BJ (cell line): ENCODE measurements at regions not wholly inside any gene's neighbourhood (a gene's known extent, or its start where the extent isn't known, plus 50 kb on each side); places are given as distances from the start of the nearest gene placed in this dataset.

Experiments used
- CTCF ChIA-PET: fragments of 350-600 bp; formaldehyde crosslinking; extraction: SDS; loops from one replicate; lab custom pipeline; 2021; ENCODE audit warnings: antibody characterized with exemption, inconsistent platforms; lab: Yijun Ruan, JAX
- POLR2A ChIA-PET: fragments of 300-600 bp; sonication (Branson Sonifier 250); formaldehyde crosslinking; extraction: SDS; loops from one replicate; lab custom pipeline; 2021; ENCODE audit warnings: antibody characterized with exemption; lab: Charles Lee
- DNase-seq: peaks from one replicate; pipeline ENCODE4 v3.0.0-alpha.2; 2011; ENCODE audit warnings: low read depth
- H3K27me3 ChIP-seq: 2 replicates; pipeline ENCODE4 v1.6.0; 2011; ENCODE audit warnings: low read length; ENCODE audit not compliant: control insufficient read depth, insufficient read depth
- H3K36me3 ChIP-seq: 2 replicates; pipeline ENCODE4 v1.5.1; 2011; ENCODE audit warnings: low read length; ENCODE audit not compliant: control insufficient read depth, insufficient read depth
- H3K4me3 ChIP-seq: 2 replicates; pipeline ENCODE4 v1.5.1; 2011; ENCODE audit warnings: low read depth, mild to moderate bottlenecking, control low read depth, low read length
- TF ChIP-seq, protein P1 (sequence below): IDR thresholded peaks from 2 replicates; pipeline ENCODE4 v1.5.1; 2011; ENCODE audit warnings: low read depth, mild to moderate bottlenecking, control low read depth, inconsistent platforms, low read length, moderate library complexity; ENCODE audit not compliant: insufficient read depth

GRCh38 chr15:96122077-96123027 lies 208.1 kb upstream of the NR2F2 start:
- H3K36me3 ChIP-seq, result no peaks in the 10 kb centered on the region
- ChIA-PET POLR2A (interaction anchor here (0.6 kb wide), 1 partner anchor 205 kb away, joined by 3 read pairs; no protein-coding TSS in a partner anchor), CTCF (interaction anchor here (0.6 to 1.0 kb wide), 3 partner anchors 11 to 450 kb away, joined by 3 read pairs; no protein-coding TSS in a partner anchor)

DNA sequence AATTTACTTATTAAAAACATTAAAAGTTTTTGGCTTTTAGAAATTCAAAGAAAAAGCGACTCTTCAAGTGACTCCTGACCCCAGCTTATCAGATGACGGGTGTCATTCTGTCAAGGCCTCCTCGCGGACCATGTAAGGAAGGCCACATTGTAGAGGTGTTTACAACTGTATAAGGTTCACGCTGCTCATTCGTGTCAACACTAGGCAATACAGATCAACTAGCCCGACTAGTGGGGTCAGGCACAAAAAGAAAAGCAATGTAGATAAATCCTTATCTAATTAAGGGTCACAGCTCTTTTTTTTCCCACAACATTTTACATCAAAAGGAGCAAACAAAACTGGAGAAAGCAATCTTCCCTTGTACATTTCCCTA lies 207.5 kb upstream of the NR2F2 start:
- ChIA-PET POLR2A (no interaction called here), CTCF (interaction anchor here (0.6 to 1.0 kb wide), 2 partner anchors 12 to 241 kb away, joined by 3 read pairs; no protein-coding TSS in a partner anchor)
- Histone ChIP-seq H3K36me3 (no peaks in the 10 kb centered on the region), H3K4me3 (no peak overlapping the region), H3K27me3 (no peaks in the 10 kb centered on the region)
- TF ChIP-seq, protein P1, sequence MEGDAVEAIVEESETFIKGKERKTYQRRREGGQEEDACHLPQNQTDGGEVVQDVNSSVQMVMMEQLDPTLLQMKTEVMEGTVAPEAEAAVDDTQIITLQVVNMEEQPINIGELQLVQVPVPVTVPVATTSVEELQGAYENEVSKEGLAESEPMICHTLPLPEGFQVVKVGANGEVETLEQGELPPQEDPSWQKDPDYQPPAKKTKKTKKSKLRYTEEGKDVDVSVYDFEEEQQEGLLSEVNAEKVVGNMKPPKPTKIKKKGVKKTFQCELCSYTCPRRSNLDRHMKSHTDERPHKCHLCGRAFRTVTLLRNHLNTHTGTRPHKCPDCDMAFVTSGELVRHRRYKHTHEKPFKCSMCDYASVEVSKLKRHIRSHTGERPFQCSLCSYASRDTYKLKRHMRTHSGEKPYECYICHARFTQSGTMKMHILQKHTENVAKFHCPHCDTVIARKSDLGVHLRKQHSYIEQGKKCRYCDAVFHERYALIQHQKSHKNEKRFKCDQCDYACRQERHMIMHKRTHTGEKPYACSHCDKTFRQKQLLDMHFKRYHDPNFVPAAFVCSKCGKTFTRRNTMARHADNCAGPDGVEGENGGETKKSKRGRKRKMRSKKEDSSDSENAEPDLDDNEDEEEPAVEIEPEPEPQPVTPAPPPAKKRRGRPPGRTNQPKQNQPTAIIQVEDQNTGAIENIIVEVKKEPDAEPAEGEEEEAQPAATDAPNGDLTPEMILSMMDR, result no peak
- no peak for DNase-seq

More at GRCh38 chr15:96122077-96123027, 208.1 kb upstream of the NR2F2 start:
- Histone ChIP-seq H3K4me3 (no peak overlapping the region), H3K27me3 (no peaks in the 10 kb centered on the region)
- no peak for DNase-seq
- TF ChIP-seq, protein P1, result no peak

DNA sequence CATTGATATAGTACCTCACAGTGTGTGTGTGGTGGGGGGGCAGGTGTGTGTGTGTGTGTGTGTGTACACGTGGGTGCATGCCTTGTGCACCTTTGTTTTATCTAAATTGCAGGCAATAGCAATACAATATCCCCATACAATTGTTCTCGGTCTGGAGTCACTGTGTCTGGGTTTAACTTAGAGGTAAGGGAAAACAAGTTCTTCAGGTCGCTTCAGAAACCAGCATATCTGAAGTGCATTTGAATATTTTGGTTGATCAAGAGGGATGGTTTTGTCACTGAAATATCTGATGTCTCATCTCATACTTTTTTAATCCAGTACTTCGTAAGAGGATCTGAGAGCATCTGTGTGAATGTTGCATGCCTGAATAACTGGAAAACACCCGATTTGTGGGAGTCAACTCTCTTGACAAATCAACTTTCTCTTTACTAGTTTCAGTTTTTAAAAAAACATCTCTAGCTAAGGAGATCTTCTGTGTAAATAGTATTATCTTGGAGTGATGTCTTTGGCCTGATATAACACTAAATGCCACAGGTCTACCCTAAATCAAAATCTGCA lies 206.8 kb upstream of the NR2F2 start:
- H3K4me3 ChIP-seq, result no peak overlapping the region
- TF ChIP-seq, protein P1, result no peak
- DNase-seq, result no peak
- H3K36me3 ChIP-seq, result no peaks in the 10 kb centered on the region
- H3K27me3 ChIP-seq, result no peaks in the 10 kb centered on the region
- ChIA-PET POLR2A (no interaction called here), CTCF (interaction anchor here (1.0 to 1.3 kb wide), 2 partner anchors 12 to 203 kb away, joined by 3 read pairs; no protein-coding TSS in a partner anchor)

DNA sequence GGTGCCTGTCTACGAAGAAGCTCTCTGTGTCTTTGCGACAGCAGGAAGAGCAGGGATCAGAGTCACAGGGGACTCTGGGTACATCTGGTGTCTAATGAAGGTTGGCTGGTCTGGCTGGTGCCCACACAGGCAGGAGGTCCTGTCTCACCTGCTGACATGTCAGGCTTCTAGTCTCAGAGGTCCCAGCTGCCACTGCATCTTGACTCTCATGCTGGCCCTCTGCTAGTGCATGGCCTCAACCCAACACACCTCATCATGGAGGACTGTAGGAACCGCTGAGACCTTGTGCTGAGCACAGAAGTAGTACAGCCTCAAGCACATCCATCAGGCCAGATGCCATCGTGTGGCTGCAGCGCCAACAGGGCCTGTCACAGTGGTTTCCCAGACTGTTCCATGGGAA lies 206.1 kb upstream of the NR2F2 start:
- H3K27me3 ChIP-seq, result no peaks in the 10 kb centered on the region
- DNase-seq, result no peak
- no peaks in the 10 kb centered on the region for H3K36me3 ChIP-seq
- TF ChIP-seq, protein P1, result no peak
- ChIA-PET CTCF (interaction anchor here (0.6 to 1.3 kb wide), 2 partner anchors 202 to 864 kb away, joined by 3 read pairs; no protein-coding TSS in a partner anchor), POLR2A (no interaction called here)
- no peak overlapping the region for H3K4me3 ChIP-seq

DNA sequence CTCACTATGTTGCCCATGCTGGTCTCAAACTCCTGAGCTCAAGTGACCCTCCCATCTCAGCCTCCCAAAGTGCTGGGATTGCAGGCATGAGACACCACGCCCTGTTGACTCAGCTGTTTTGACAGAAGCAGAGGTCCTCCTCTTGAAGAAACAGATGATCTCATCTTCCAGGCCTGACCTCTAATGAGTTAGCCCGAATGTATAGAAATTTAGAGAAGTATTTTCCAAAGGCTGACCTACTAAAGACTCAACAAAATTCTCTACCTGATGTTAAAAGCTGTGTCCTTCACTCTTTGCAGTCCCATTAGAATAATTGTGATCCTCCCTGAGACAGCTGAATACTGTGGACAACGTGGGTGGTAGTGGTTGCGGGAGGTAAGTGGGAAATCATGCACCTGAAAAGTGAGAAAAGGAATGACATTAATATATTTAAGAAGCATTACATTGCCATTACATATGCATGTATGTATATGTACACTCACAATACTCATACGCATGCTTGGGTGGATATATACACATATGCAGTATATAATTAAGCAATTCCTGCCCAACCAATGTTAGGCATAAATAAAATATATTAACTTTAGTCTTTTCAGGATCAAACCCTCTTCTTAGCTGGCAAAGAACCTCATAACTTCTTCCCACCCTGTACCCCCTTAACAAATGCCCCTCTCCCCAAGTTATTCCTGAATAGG lies 204.6 kb upstream of the NR2F2 start:
- CTCF ChIA-PET, result interaction anchor here (0.6 to 1.3 kb wide), 2 partner anchors 11 to 33 kb away, joined by 3 to 5 read pairs; no protein-coding TSS in a partner anchor
- TF ChIP-seq, protein P1, result no peak
- POLR2A ChIA-PET, result no interaction called here
- no peaks in the 10 kb centered on the region for H3K27me3 ChIP-seq
- no peak for DNase-seq
- H3K4me3 ChIP-seq, result no peak overlapping the region
- no peaks in the 10 kb centered on the region for H3K36me3 ChIP-seq
